ENCODE measurements at regions not wholly inside any gene's neighbourhood (a gene's known extent, or its start where the extent isn't known, plus 50 kb on each side); places are given as distances from the start of the nearest gene placed in this dataset.

DNA sequence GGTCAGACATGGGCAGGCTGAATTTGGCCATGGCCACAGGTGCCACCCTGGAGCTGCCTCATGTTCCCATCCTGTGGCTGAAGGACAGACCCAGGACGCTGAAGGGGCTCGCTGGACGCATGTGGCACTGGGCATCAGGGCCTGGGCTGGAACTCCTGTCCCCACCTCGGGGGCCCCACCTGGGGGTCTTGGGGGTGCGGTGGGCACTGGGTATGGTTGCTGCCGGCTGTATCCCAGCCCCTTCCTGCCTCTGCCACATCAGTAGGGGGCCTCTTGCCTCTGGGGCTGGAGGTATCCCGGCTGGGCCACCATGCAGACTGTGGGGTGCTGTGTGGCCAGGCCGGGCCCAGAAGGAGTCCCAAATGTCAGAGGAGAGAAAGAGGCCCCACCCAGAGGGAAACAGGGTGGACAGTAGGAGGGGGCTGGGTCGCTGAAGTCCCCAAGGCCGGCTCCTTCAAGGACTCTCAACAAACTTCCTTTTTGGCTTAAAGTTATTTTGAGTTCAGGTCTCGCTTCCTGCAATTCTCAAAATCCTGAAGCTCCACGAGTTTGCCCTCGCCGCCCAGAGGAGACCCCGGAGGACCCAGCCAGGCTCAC is 78.7 kb downstream of the SIK1 start:
- TF ChIP-seq, protein P1, sequence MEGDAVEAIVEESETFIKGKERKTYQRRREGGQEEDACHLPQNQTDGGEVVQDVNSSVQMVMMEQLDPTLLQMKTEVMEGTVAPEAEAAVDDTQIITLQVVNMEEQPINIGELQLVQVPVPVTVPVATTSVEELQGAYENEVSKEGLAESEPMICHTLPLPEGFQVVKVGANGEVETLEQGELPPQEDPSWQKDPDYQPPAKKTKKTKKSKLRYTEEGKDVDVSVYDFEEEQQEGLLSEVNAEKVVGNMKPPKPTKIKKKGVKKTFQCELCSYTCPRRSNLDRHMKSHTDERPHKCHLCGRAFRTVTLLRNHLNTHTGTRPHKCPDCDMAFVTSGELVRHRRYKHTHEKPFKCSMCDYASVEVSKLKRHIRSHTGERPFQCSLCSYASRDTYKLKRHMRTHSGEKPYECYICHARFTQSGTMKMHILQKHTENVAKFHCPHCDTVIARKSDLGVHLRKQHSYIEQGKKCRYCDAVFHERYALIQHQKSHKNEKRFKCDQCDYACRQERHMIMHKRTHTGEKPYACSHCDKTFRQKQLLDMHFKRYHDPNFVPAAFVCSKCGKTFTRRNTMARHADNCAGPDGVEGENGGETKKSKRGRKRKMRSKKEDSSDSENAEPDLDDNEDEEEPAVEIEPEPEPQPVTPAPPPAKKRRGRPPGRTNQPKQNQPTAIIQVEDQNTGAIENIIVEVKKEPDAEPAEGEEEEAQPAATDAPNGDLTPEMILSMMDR (IDR thresholded peaks at IDR 0.05): no peak
- no peak for TF ChIP-seq EZH2 (IDR thresholded peaks at IDR 0.05; ENCODE audit: borderline replicate concordance, insufficient read depth, low read depth, low read length, poor library complexity, severe bottlenecking)

All from B cell (primary cell).